A673 (cell line): ENCODE measurements at regions not wholly inside any gene's neighbourhood (a gene's known extent, or its start where the extent isn't known, plus 50 kb on each side); places are given as distances from the start of the nearest gene placed in this dataset.
"Not testable (repeated sequence)": the region's sequence is repeated elsewhere in the genome, so short reads cannot be mapped to it uniquely, and the experiment has no call there.

ENCODE experiments used
- EZH2 ChIP-seq: fragments of 200-600 bp; sonication (generic); IDR thresholded peaks from 2 replicates; pipeline ENCODE4 v1.6.1; 2017; ENCODE audit warnings: borderline replicate concordance, low read depth, mild to moderate bottlenecking, mixed read lengths, antibody characterized with exemption, low read length; ENCODE audit not compliant: poor library complexity, severe bottlenecking
- TF ChIP-seq, protein P1 (sequence below): fragments of 300-800, 200-600 bp; sonication (generic); conservative IDR thresholded peaks from 2 replicates; pipeline ENCODE4 v1.5.1; 2017; ENCODE audit warnings: low read depth, mild to moderate bottlenecking, antibody characterized with exemption, low read length, moderate library complexity, mixed read lengths

- not testable (repeated sequence) for TF ChIP-seq EZH2
- TF ChIP-seq, protein P1, sequence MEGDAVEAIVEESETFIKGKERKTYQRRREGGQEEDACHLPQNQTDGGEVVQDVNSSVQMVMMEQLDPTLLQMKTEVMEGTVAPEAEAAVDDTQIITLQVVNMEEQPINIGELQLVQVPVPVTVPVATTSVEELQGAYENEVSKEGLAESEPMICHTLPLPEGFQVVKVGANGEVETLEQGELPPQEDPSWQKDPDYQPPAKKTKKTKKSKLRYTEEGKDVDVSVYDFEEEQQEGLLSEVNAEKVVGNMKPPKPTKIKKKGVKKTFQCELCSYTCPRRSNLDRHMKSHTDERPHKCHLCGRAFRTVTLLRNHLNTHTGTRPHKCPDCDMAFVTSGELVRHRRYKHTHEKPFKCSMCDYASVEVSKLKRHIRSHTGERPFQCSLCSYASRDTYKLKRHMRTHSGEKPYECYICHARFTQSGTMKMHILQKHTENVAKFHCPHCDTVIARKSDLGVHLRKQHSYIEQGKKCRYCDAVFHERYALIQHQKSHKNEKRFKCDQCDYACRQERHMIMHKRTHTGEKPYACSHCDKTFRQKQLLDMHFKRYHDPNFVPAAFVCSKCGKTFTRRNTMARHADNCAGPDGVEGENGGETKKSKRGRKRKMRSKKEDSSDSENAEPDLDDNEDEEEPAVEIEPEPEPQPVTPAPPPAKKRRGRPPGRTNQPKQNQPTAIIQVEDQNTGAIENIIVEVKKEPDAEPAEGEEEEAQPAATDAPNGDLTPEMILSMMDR: not testable (repeated sequence)
Measured at GRCh38 chr1:146278758-146279157, 49.9 kb upstream of the NOTCH2NLA start.
